Mesendoderm (in vitro differentiated cells): ENCODE measurements at regions not wholly inside any gene's neighbourhood (a gene's known extent, or its start where the extent isn't known, plus 50 kb on each side); places are given as distances from the start of the nearest gene placed in this dataset.
"Not testable (repeated sequence)": the region's sequence is repeated elsewhere in the genome, so short reads cannot be mapped to it uniquely, and the experiment has no call there.

Experiments used
- DNase-seq: peaks from one replicate; pipeline ENCODE4 v3.0.0; 2013
- H2AK5ac ChIP-seq: 2 replicates; pipeline ENCODE4 v1.6.1; 2013; ENCODE audit warnings: low read length, inconsistent platforms
- H2BK120ac ChIP-seq: 2 replicates; pipeline ENCODE4 v1.6.1; 2013; ENCODE audit warnings: low read depth, mild to moderate bottlenecking, low read length, moderate library complexity, mixed read lengths
- H2BK15ac ChIP-seq: replicated peaks from 2 replicates; pipeline ENCODE4 v1.6.1; 2013; ENCODE audit warnings: low read depth, mild to moderate bottlenecking, moderate library complexity
- H2BK5ac ChIP-seq: 2 replicates; pipeline ENCODE4 v1.6.1; 2013; ENCODE audit warnings: low read length, inconsistent platforms
- H3K18ac ChIP-seq: 2 replicates; pipeline ENCODE4 v1.6.1; 2013; ENCODE audit warnings: mild to moderate bottlenecking, low read length, mixed read lengths
- H3K23ac ChIP-seq: one replicate; pipeline ENCODE4 v1.6.1; 2013; ENCODE audit warnings: low read length
- H3K27ac ChIP-seq: 2 replicates; pipeline ENCODE4 v1.5.1; 2013; ENCODE audit warnings: low read depth, mild to moderate bottlenecking, inconsistent platforms, low read length, moderate library complexity
- H3K27me3 ChIP-seq: 2 replicates; pipeline ENCODE4 v1.6.1; 2013; ENCODE audit warnings: low read length, control low read depth, mild to moderate bottlenecking, inconsistent platforms; ENCODE audit not compliant: insufficient read depth, poor library complexity
- H3K36me3 ChIP-seq: 2 replicates; pipeline ENCODE4 v1.6.1; 2013; ENCODE audit warnings: low read length, inconsistent platforms; ENCODE audit not compliant: control insufficient read depth, insufficient read depth
- H3K4ac ChIP-seq: one replicate; pipeline ENCODE4 v1.6.1; 2013; ENCODE audit warnings: low read depth, mild to moderate bottlenecking, low read length, moderate library complexity
- H3K4me1 ChIP-seq: 2 replicates; pipeline ENCODE4 v1.6.1; 2013; ENCODE audit warnings: low read depth, low read length, inconsistent platforms; ENCODE audit not compliant: control insufficient read depth
- H3K4me2 ChIP-seq: 2 replicates; pipeline ENCODE4 v1.6.1; 2013; ENCODE audit warnings: low read length
- H3K4me3 ChIP-seq: 2 replicates; pipeline ENCODE4 v1.5.1; 2013; ENCODE audit warnings: mild to moderate bottlenecking, low read length
- H3K56ac ChIP-seq: one replicate; pipeline ENCODE4 v1.6.1; 2013; ENCODE audit warnings: low read length
- H3K79me1 ChIP-seq: 2 replicates; pipeline ENCODE4 v1.6.1; 2013; ENCODE audit warnings: low read length, inconsistent platforms
- H3K79me2 ChIP-seq: 2 replicates; pipeline ENCODE4 v1.6.1; 2013; ENCODE audit warnings: mild to moderate bottlenecking, low read length; ENCODE audit not compliant: control insufficient read depth, insufficient read depth
- H3K9ac ChIP-seq: 2 replicates; pipeline ENCODE4 v1.6.1; 2013; ENCODE audit warnings: low read length, inconsistent platforms
- H4K5ac ChIP-seq: one replicate; pipeline ENCODE4 v1.6.1; 2013; ENCODE audit warnings: low read length
- H4K8ac ChIP-seq: one replicate; pipeline ENCODE4 v1.6.1; 2013; ENCODE audit warnings: low read depth, mild to moderate bottlenecking, control low read depth, low read length, moderate library complexity
- WGBS: extraction: QIAGEN DNeasy Blood & Tissue Kit; methylation state at CpG from one replicate; pipeline ENCODE4 v1.1.7; 2013; ENCODE audit warnings: low lambda C conversion rate, missing lambda C conversion rate; ENCODE audit not compliant: insufficient coverage; ENCODE audit errors: extremely low coverage; 5-methylcytosine and 5-hydroxymethylcytosine counted together

DNA sequence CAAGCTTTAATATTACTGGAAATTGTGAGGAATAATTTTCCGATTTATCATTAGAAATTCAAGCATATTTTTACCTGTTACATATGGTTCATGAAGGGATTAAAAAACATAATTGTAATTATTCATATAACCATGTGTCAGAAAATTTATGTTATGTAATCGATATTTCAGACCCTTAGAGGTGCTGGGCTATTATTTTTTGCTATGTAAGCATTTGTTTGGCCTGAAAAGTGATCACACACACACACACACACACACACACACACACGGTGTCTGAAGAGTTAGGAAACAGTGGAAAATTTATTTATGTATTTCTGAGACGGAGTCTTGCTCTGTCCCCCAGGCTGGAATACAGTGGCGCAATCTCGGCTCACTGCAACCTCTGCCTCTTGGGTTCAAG, 375.5 kb downstream of the PTH2R start:
- no peaks in the 10 kb centered on the region for H3K4me1 ChIP-seq
- no peak overlapping the region for H2BK15ac ChIP-seq
- no peaks in the 10 kb centered on the region for H3K27me3 ChIP-seq
- no peak overlapping the region for H3K4me2 ChIP-seq
- H3K4ac ChIP-seq: no peak overlapping the region
- no peak overlapping the region for H3K23ac ChIP-seq
- no peak overlapping the region for H4K5ac ChIP-seq
- no peak overlapping the region for H2BK5ac ChIP-seq
- DNase-seq: no peak
- no peak overlapping the region for H4K8ac ChIP-seq
- no CpG with 5 or more reads among the region's 6 CpGs for WGBS
- no peak overlapping the region for H2AK5ac ChIP-seq
- H3K56ac ChIP-seq: no peak overlapping the region
- H3K36me3 ChIP-seq: no peaks in the 10 kb centered on the region
- no peak overlapping the region for H3K9ac ChIP-seq
- no peak overlapping the region for H3K18ac ChIP-seq
- H3K79me1 ChIP-seq: no peaks in the 10 kb centered on the region
- no peaks in the 10 kb centered on the region for H3K79me2 ChIP-seq
- H3K4me3 ChIP-seq: no peak overlapping the region
- H2BK120ac ChIP-seq: no peak overlapping the region
- no peak overlapping the region for H3K27ac ChIP-seq

DNA sequence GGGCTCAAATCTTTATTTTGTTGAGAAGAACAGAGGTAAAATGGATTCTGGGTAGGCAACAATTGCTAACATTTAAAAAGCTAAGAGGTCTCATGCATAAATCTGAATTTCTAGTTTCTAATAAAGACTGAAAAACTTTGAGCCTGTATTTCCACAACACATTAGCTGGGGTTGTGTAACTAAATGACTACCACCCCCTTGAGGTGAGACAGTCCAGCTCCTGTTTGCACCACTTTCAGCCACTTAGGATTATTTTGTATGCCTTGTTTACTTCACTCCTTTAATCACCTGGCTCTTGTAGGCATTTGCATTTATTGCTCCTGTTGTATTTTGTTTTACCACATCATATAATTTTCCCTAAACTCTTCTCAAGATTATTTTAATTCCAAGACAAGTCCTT, 376.6 kb downstream of the PTH2R start:
- Histone ChIP-seq H2BK15ac (no peak overlapping the region), H3K56ac (no peak overlapping the region), H3K79me1 (no peaks in the 10 kb centered on the region), H3K9ac (no peak overlapping the region), H3K36me3 (no peaks in the 10 kb centered on the region), H3K27me3 (no peaks in the 10 kb centered on the region), H4K8ac (no peak overlapping the region), H3K18ac (no peak overlapping the region), H3K4me3 (no peak overlapping the region), H3K4me2 (no peak overlapping the region), H2BK120ac (no peak overlapping the region), H2AK5ac (no peak overlapping the region), H3K4me1 (no peaks in the 10 kb centered on the region), H3K23ac (no peak overlapping the region), H2BK5ac (no peak overlapping the region), H3K27ac (no peak overlapping the region), H3K79me2 (no peaks in the 10 kb centered on the region), H4K5ac (no peak overlapping the region), H3K4ac (no peak overlapping the region)
- peak; percentile 10 for DNase-seq

DNA sequence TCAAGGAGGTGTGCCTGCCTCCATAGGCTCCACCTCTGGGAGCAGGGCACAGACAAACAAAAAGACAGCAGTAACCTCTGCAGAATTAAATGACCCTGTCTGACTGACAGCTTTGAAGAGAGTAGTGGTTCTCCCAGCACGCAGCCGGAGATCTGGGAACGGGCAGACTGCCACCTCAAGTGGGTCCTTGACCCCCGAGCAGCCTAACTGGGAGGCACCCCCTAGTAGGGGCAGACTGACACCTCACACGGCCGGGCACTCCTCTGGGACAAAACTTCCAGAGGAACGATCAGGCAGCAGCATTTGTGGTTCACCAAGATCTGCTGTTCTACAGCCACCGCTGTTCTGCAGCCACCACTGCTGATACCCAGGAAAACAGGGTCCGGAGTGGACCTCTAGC, 378.2 kb downstream of the PTH2R start:
- not testable (repeated sequence) for H2BK120ac ChIP-seq, H3K27me3 ChIP-seq, H3K4me3 ChIP-seq, H3K18ac ChIP-seq, DNase-seq, H4K8ac ChIP-seq, H3K4me2 ChIP-seq, H2BK5ac ChIP-seq, H2AK5ac ChIP-seq, H2BK15ac ChIP-seq, H3K4ac ChIP-seq, H3K27ac ChIP-seq, H3K36me3 ChIP-seq, H3K9ac ChIP-seq, H3K79me1 ChIP-seq, H3K79me2 ChIP-seq, H3K23ac ChIP-seq, H4K5ac ChIP-seq, H3K4me1 ChIP-seq, H3K56ac ChIP-seq
- no CpG with 5 or more reads among the region's 9 CpGs for WGBS

DNA sequence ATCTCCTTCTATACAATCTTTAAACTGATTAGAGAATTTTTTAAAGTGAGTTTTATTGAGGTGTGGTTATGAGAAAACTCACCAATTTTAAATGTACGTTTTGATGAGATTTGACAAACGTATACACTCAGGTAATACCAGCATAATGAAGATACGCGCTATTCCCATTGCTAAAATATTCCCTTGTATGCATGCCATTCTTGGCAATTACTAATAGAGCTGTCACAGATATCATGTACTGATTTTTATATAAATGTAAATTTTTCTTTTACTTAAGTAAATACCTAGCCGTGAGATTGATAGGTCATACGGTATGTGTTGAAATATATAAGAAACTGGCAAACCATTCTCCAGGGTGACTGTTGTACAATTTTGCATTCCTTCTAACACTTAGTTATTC, 384.7 kb downstream of the PTH2R start:
- no peaks in the 10 kb centered on the region for H3K4me1 ChIP-seq
- no peak overlapping the region for H3K27ac ChIP-seq
- no peak overlapping the region for H3K23ac ChIP-seq
- H3K56ac ChIP-seq: no peak overlapping the region
- no peak overlapping the region for H2BK15ac ChIP-seq
- H3K79me2 ChIP-seq: no peaks in the 10 kb centered on the region
- no peak overlapping the region for H2BK120ac ChIP-seq
- no peak overlapping the region for H4K8ac ChIP-seq
- H3K79me1 ChIP-seq: no peaks in the 10 kb centered on the region
- H3K36me3 ChIP-seq: no peaks in the 10 kb centered on the region
- no peak overlapping the region for H4K5ac ChIP-seq
- WGBS: 100% methylated on average over 2 of the region's 6 CpGs
- no peak overlapping the region for H3K4me3 ChIP-seq
- H3K18ac ChIP-seq: no peak overlapping the region
- DNase-seq: no peak
- H3K27me3 ChIP-seq: no peaks in the 10 kb centered on the region
- no peak overlapping the region for H3K4me2 ChIP-seq
- H3K4ac ChIP-seq: no peak overlapping the region
- H2AK5ac ChIP-seq: no peak overlapping the region
- H2BK5ac ChIP-seq: no peak overlapping the region
- no peak overlapping the region for H3K9ac ChIP-seq

DNA sequence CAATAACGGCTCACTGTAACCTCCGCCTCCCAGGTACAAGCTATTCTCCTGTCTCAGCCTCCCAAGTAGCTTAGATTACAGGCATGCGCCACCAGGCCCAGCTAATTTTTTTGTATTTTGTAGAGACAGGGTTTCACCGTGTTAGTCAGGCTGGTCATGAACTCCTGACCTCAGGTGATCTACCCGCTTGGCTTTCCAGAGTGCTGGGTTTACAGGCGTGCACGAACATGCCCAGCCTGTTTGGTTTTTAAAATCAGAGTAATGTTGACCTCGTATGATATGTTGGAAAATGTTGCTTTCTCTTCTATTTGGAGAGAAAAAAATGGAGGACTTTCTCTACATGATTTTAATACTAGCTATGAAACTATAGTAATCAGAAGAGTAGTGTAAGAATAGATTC, 386.2 kb downstream of the PTH2R start:
- Histone ChIP-seq H3K23ac (no peak overlapping the region), H3K18ac (no peak overlapping the region), H3K79me1 (no peaks in the 10 kb centered on the region), H2BK120ac (no peak overlapping the region), H3K4ac (no peak overlapping the region), H3K36me3 (no peaks in the 10 kb centered on the region), H3K4me1 (no peaks in the 10 kb centered on the region), H3K79me2 (no peaks in the 10 kb centered on the region), H3K27ac (no peak overlapping the region), H3K9ac (no peak overlapping the region), H2BK5ac (no peak overlapping the region), H3K4me2 (no peak overlapping the region), H2AK5ac (no peak overlapping the region), H4K5ac (no peak overlapping the region), H3K56ac (no peak overlapping the region), H3K27me3 (no peaks in the 10 kb centered on the region), H2BK15ac (no peak overlapping the region), H4K8ac (no peak overlapping the region), H3K4me3 (no peak overlapping the region)
- no CpG with 5 or more reads among the region's 8 CpGs for WGBS
- no peak for DNase-seq

DNA sequence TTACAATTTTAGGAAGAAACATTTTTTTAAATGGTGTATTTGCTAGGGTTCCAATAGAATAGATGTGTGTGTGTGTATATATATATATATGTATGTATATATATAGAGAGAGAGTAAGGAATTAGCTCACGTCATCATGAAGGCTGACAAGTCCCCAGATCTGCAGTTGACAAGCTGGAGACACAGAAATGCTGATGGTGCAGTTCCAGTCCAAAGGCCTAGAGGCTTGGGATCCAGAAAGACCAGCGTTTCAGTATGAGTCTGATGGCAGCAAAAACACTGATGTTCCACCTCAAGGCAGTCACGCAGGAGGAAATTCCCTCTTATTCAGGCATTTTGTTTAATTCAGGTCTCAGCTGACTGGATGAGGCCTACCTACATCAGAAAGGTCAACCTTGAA, 386.8 kb downstream of the PTH2R start:
- Histone ChIP-seq H3K4ac (no peak overlapping the region), H3K9ac (no peak overlapping the region), H2BK5ac (no peak overlapping the region), H3K36me3 (no peaks in the 10 kb centered on the region), H4K5ac (no peak overlapping the region), H3K23ac (no peak overlapping the region), H3K27ac (no peak overlapping the region), H2BK15ac (no peak overlapping the region), H4K8ac (no peak overlapping the region), H2BK120ac (no peak overlapping the region), H3K4me1 (no peaks in the 10 kb centered on the region), H3K79me1 (no peaks in the 10 kb centered on the region), H3K18ac (no peak overlapping the region), H3K4me3 (no peak overlapping the region), H3K4me2 (no peak overlapping the region), H3K27me3 (no peaks in the 10 kb centered on the region), H3K79me2 (no peaks in the 10 kb centered on the region), H3K56ac (no peak overlapping the region), H2AK5ac (no peak overlapping the region)
- DNase-seq: no peak
- no CpG with 5 or more reads among the region's 3 CpGs for WGBS
